H9 (cell line): ENCODE measurements at regions not wholly inside any gene's neighbourhood (a gene's known extent, or its start where the extent isn't known, plus 50 kb on each side); places are given as distances from the start of the nearest gene placed in this dataset.

Experiments
- DNase-seq: peaks from one replicate; pipeline ENCODE4 v3.0.0-alpha.2; 2017
- H2AFZ ChIP-seq: one replicate; pipeline ENCODE4 v1.6.1; 2013; ENCODE audit warnings: mild to moderate bottlenecking, low read length, control low read depth, moderate library complexity
- H2AK5ac ChIP-seq: 2 replicates; pipeline ENCODE4 v1.6.1; 2013; ENCODE audit warnings: low read length, control low read depth, mixed read lengths; ENCODE audit not compliant: insufficient read length
- H2BK120ac ChIP-seq: one replicate; pipeline ENCODE4 v1.6.1; 2013; ENCODE audit warnings: low read depth, mild to moderate bottlenecking, low read length, control low read depth, inconsistent platforms; ENCODE audit not compliant: poor library complexity, severe bottlenecking
- H2BK12ac ChIP-seq: 2 replicates; pipeline ENCODE4 v1.6.1; 2013; ENCODE audit warnings: low read length, control low read depth, mixed read lengths, low read depth; ENCODE audit not compliant: insufficient read length
- H2BK15ac ChIP-seq: 2 replicates; pipeline ENCODE4 v1.6.1; 2013; ENCODE audit warnings: low read depth, low read length, control low read depth
- H2BK20ac ChIP-seq: one replicate; pipeline ENCODE4 v1.6.1; 2013; ENCODE audit warnings: low read depth, mild to moderate bottlenecking, low read length, control low read depth, inconsistent platforms; ENCODE audit not compliant: poor library complexity, severe bottlenecking
- H2BK5ac ChIP-seq: 2 replicates; pipeline ENCODE4 v1.6.1; 2013; ENCODE audit warnings: low read length, control low read depth, mixed read lengths; ENCODE audit not compliant: insufficient read length
- H3K14ac ChIP-seq: 2 replicates; pipeline ENCODE4 v1.6.1; 2013; ENCODE audit warnings: low read length, control low read depth; ENCODE audit not compliant: insufficient read depth
- H3K18ac ChIP-seq: 2 replicates; pipeline ENCODE4 v1.6.1; 2013; ENCODE audit warnings: low read depth, mild to moderate bottlenecking, mixed read lengths, low read length, control low read depth; ENCODE audit not compliant: insufficient read length
- H3K23ac ChIP-seq: 2 replicates; pipeline ENCODE4 v1.6.1; 2013; ENCODE audit warnings: low read length, control low read depth, mixed read lengths, low read depth; ENCODE audit not compliant: insufficient read length
- H3K23me2 ChIP-seq: 2 replicates; pipeline ENCODE4 v1.6.1; 2013; ENCODE audit warnings: low read depth, mild to moderate bottlenecking, mixed read lengths, low read length, control low read depth; ENCODE audit not compliant: insufficient read length, poor library complexity, severe bottlenecking
- H3K27ac ChIP-seq: 2 replicates; pipeline ENCODE4 v1.5.1; 2013; ENCODE audit warnings: low read length, control low read depth, mixed read lengths, low read depth; ENCODE audit not compliant: insufficient read length
- H3K27me3 ChIP-seq: 2 replicates; pipeline ENCODE4 v1.6.1; 2013; ENCODE audit warnings: low read length, control low read depth, inconsistent platforms; ENCODE audit not compliant: insufficient read depth
- H3K4ac ChIP-seq: 2 replicates; pipeline ENCODE4 v1.6.1; 2013; ENCODE audit warnings: low read depth, mild to moderate bottlenecking, control low read depth, inconsistent platforms, low read length, moderate library complexity
- H3K4me1 ChIP-seq: 2 replicates; pipeline ENCODE4 v1.6.1; 2013; ENCODE audit warnings: low read length, control low read depth, inconsistent platforms; ENCODE audit not compliant: insufficient read depth
- H3K4me2 ChIP-seq: 2 replicates; pipeline ENCODE4 v1.6.1; 2013; ENCODE audit warnings: low read length, control low read depth, mixed read lengths; ENCODE audit not compliant: insufficient read length, insufficient read depth
- H3K56ac ChIP-seq: 2 replicates; pipeline ENCODE4 v1.6.1; 2013; ENCODE audit warnings: low read depth, mild to moderate bottlenecking, mixed read lengths, low read length, control low read depth; ENCODE audit not compliant: insufficient read length
- H3K79me1 ChIP-seq: 2 replicates; pipeline ENCODE4 v1.6.1; 2013; ENCODE audit warnings: low read depth, mild to moderate bottlenecking, moderate library complexity, low read length, control low read depth, inconsistent platforms; ENCODE audit not compliant: insufficient read depth, poor library complexity, severe bottlenecking
- H3K79me2 ChIP-seq: 2 replicates; pipeline ENCODE4 v1.6.1; 2013; ENCODE audit warnings: low read length, control low read depth, inconsistent platforms; ENCODE audit not compliant: insufficient read depth
- H3K9ac ChIP-seq: 2 replicates; pipeline ENCODE4 v1.6.1; 2013; ENCODE audit warnings: low read length, control low read depth, mixed read lengths; ENCODE audit not compliant: insufficient read length; ENCODE audit errors: extremely low read depth
- H3K9me3 ChIP-seq: one replicate; pipeline ENCODE4 v1.6.1; 2013; ENCODE audit warnings: low read depth, low read length, inconsistent platforms; ENCODE audit not compliant: control insufficient read depth
- H3T11ph ChIP-seq: one replicate; pipeline ENCODE4 v1.6.1; 2013; ENCODE audit warnings: mild to moderate bottlenecking, low read length, control low read depth, inconsistent platforms
- H4K20me1 ChIP-seq: one replicate; pipeline ENCODE4 v1.6.1; 2013; ENCODE audit not compliant: control insufficient read depth, insufficient read length, insufficient read depth
- H4K5ac ChIP-seq: 2 replicates; pipeline ENCODE4 v1.6.1; 2013; ENCODE audit warnings: low read depth, mild to moderate bottlenecking, mixed read lengths, low read length, control low read depth; ENCODE audit not compliant: insufficient read length
- H4K8ac ChIP-seq: replicated peaks from 2 replicates; pipeline ENCODE4 v1.6.1; 2013; ENCODE audit warnings: low read length, control low read depth, mixed read lengths, low read depth; ENCODE audit not compliant: insufficient read length
- H4K91ac ChIP-seq: 2 replicates; pipeline ENCODE4 v1.6.1; 2013; ENCODE audit warnings: low read depth, mild to moderate bottlenecking, moderate library complexity, mixed read lengths, low read length, control low read depth; ENCODE audit not compliant: insufficient read length
- H3K27ac Mint-ChIP-seq, 3 experiments: 2 replicates in 2 of 3; 3 replicates in 1 of 3; pipeline ENCODE4 v1.8.0; 2020 to 2021; ENCODE audit warnings: mixed read lengths in 3 of 3, mild to moderate bottlenecking in 1 of 3, moderate library complexity in 1 of 3
- H3K27me3 Mint-ChIP-seq: 2 replicates; pipeline ENCODE4 v1.8.0; 2021; ENCODE audit warnings: low read depth, mild to moderate bottlenecking, moderate library complexity, mixed read lengths
- H3K36me3 Mint-ChIP-seq, 3 experiments: 2 replicates in 2 of 3; 3 replicates in 1 of 3; pipeline ENCODE4 v1.8.0; 2020 to 2021; ENCODE audit warnings: low read depth in 3 of 3, mixed read lengths in 3 of 3; ENCODE audit not compliant: insufficient read depth in 1 of 3
- H3K4me1 Mint-ChIP-seq, 2 experiments: 2 replicates each; pipeline ENCODE4 v1.8.0; 2020; ENCODE audit warnings: mixed read lengths in 2 of 2
- H3K4me3 Mint-ChIP-seq, 2 experiments: 2 replicates in 1 of 2; 3 replicates in 1 of 2; pipeline ENCODE4 v1.8.0; 2020 to 2021; ENCODE audit warnings: mild to moderate bottlenecking in 2 of 2, mixed read lengths in 2 of 2, moderate library complexity in 1 of 2
- H3K9me3 Mint-ChIP-seq, 2 experiments: 2 replicates in 1 of 2; 3 replicates in 1 of 2; pipeline ENCODE4 v1.8.0; 2020; ENCODE audit warnings: mild to moderate bottlenecking in 2 of 2, mixed read lengths in 2 of 2, moderate library complexity in 1 of 2
- CTCF ChIP-seq: fragments of 200-600 bp; sonication (generic); conservative IDR thresholded peaks from 3 replicates; pipeline ENCODE4 v1.8.0; 2021; ENCODE audit warnings: antibody characterized with exemption, mild to moderate bottlenecking
- WGBS: extraction: QIAGEN DNeasy Blood & Tissue Kit; methylation state at CpG from one replicate; pipeline ENCODE4 v1.1.7; 2013; ENCODE audit warnings: missing lambda C conversion rate, low lambda C conversion rate, mixed read lengths; ENCODE audit not compliant: insufficient read length; ENCODE audit errors: extremely low coverage; 5-methylcytosine and 5-hydroxymethylcytosine counted together

- Histone ChIP-seq H3K27ac (no peak overlapping the region), H3K9me3 (no peaks in the 10 kb centered on the region), H4K5ac (no peak overlapping the region), H3K9ac (no peak overlapping the region), H2BK12ac (no peak overlapping the region), H3K23me2 (no peaks in the 10 kb centered on the region), H3K79me2 (no peaks in the 10 kb centered on the region), H3K23ac (no peak overlapping the region), H3K27me3 (no peaks in the 10 kb centered on the region), H3T11ph (no peak overlapping the region), H3K18ac (no peak overlapping the region), H2AFZ (no peak overlapping the region), H3K14ac (no peak overlapping the region), H4K20me1 (no peaks in the 10 kb centered on the region), H2BK120ac (no peak overlapping the region), H4K91ac (no peak overlapping the region), H2AK5ac (no peak overlapping the region), H3K4me2 (no peak overlapping the region), H4K8ac (no peak overlapping the region), H3K4me1 (no peaks in the 10 kb centered on the region), H2BK15ac (no peak overlapping the region), H3K56ac (no peak overlapping the region), H3K79me1 (no peaks in the 10 kb centered on the region), H2BK5ac (no peak overlapping the region), H2BK20ac (no peak overlapping the region), H3K4ac (no peak overlapping the region)
- Mint-ChIP-seq H3K4me3 (no peak overlapping the region), H3K27me3 (no peaks in the 10 kb centered on the region), H3K9me3 (no peaks in the 10 kb centered on the region), H3K36me3 (no peaks in the 10 kb centered on the region), H3K4me1 (no peaks in the 10 kb centered on the region), H3K27ac (no peak overlapping the region)
- WGBS: no CpG with 5 or more reads among the region's 1 CpG
- no peak for DNase-seq
- no peak for TF ChIP-seq CTCF
These were observed 168.4 kb upstream of the TPRG1 start for GRCh38 chr3:189003410-189003809.
